ENCODE measurements at regions not wholly inside any gene's neighbourhood (a gene's known extent, or its start where the extent isn't known, plus 50 kb on each side); places are given as distances from the start of the nearest gene placed in this dataset.

DNA sequence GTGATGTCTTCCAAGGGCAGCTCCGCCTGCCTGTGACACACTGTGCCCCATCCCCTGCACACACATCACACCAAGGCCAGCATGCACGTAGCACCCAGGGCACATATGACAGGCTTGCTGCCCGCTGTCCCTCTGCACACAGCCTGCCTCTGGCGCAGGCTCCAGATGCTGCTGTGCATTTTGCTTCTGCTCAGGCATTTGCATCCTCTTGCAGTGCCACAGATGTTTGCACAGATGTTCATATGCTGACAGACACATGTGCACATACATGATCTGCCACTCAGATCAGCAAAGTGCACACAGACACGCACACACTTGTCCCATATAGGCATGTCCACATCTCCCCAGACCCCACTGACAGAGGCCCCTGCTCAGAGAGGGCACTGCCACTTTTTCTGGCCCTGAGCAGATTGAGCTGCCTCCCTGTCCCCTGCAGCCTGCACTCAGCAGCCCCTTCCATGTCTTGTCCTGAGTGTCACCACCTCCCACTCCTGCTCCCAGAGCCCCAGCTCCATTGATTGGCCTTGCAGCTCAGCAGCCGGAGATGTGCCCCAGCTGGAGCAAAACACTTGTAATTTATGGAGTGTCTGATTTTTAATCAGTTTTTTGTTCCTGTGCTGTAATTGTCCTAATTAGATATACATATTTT is 115.1 kb upstream of the RPL38 start:
- TF ChIP-seq, protein P1, sequence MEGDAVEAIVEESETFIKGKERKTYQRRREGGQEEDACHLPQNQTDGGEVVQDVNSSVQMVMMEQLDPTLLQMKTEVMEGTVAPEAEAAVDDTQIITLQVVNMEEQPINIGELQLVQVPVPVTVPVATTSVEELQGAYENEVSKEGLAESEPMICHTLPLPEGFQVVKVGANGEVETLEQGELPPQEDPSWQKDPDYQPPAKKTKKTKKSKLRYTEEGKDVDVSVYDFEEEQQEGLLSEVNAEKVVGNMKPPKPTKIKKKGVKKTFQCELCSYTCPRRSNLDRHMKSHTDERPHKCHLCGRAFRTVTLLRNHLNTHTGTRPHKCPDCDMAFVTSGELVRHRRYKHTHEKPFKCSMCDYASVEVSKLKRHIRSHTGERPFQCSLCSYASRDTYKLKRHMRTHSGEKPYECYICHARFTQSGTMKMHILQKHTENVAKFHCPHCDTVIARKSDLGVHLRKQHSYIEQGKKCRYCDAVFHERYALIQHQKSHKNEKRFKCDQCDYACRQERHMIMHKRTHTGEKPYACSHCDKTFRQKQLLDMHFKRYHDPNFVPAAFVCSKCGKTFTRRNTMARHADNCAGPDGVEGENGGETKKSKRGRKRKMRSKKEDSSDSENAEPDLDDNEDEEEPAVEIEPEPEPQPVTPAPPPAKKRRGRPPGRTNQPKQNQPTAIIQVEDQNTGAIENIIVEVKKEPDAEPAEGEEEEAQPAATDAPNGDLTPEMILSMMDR (conservative IDR thresholded peaks at IDR 0.05; ENCODE audit: low read depth, low read length) = no peak

DNA sequence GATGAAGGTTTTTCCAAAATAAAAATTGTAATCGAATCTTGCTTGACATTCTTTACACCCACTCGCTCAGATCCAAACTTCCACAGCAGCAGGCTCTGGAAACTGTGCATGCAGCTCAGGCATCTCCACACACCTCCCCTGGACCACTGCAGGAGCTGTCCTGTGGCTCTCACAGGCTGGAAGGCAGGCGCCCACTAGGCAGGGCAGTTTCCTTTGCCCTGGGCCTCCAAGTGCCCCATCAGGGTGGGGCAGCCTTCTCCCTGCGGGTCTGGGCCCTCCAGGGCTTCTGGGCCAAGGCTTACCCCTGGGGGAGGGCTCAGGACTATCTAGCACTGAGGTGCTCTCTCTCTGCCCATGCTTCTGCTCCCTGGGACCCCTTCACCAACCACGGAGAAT is 114.5 kb upstream of the RPL38 start:
- H3K4me3 ChIP-seq (ENCODE audit: low read depth, low read length) = no peak overlapping the region
- DNase-seq (ENCODE audit: low read depth) = no peak
- TF ChIP-seq, protein P1 (conservative IDR thresholded peaks at IDR 0.05; ENCODE audit: low read depth, low read length) = no peak

More for the DNA sequence above, 115.1 kb upstream of the RPL38 start:
- no peak for DNase-seq (ENCODE audit: low read depth)
- no peak overlapping the region for H3K4me3 ChIP-seq (ENCODE audit: low read depth, low read length)

DNA sequence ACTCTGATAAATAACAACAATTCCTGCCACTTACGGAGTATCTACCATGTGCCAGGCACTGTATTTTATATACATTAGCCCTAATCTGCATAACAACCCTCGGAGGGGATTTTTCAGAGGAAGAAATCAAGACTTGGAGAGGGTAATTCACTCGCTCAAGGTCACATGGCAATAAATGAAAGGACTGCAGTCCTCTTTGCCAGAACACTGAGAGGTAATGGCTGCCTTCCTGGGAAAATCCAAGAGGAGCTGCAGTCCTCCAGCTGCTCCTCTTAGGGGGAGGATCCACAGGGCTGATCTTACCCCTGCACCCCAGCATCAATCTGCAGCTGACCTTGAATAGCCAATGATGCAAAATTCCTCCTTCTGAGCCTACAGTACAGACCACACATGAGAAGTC is 114.1 kb upstream of the RPL38 start:
- TF ChIP-seq, protein P1 (conservative IDR thresholded peaks at IDR 0.05; ENCODE audit: low read depth, low read length) = no peak
- DNase-seq (ENCODE audit: low read depth) = no peak
- no peak overlapping the region for H3K4me3 ChIP-seq (ENCODE audit: low read depth, low read length)

DNA sequence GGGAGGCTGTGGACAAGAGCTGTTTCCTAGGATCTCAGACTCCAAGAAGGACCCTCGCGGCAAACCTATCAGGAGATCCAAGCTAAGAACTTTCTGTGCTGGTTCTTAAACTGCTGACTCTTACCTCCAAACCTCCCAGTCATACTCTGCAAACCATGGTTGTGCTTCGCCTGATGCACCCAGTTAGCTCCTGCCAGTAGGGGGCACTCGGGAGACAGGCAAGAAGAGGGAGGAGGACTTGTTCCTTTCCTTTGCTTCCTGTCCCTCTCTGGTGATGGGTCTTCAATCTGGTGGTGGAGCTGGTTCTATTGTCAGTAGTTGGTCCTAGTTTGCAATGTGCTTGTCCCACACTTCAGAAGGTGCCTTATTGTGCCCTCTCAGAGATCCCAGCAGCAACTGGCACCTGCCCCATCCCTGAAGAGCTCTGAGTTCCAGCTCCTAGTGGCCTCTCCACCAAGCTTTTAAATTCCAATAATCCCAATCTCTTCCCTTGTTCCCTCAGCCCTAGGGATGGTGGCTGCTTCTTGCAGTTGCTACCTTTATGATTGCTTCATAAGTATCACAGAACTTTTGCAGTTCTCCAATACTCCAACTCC is 113.5 kb upstream of the RPL38 start:
- TF ChIP-seq, protein P1 (conservative IDR thresholded peaks at IDR 0.05; ENCODE audit: low read depth, low read length) = peak; percentile 76
- peak; percentile 1 for DNase-seq (ENCODE audit: low read depth)
- H3K4me3 ChIP-seq (ENCODE audit: low read depth, low read length) = no peak overlapping the region

DNA sequence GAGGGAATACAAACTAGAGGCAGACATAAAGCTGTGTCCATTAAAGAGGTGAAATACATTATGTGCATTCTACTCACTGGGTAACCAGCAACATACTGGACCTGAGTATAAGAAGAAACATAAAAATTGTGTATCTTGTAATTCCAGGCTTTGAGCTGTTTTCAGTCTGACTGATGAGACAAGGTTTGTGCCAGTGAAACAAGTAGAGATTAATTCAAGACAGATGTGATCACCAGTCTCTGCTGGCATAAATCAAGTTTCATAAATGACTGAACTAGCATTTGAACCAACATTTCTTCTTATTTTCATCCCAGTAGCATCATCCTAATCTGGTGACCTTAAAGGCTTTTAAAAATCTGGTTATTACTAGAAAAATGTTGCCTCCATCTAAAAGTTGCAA is 108.8 kb upstream of the RPL38 start:
- TF ChIP-seq, protein P1 (conservative IDR thresholded peaks at IDR 0.05; ENCODE audit: low read depth, low read length) = no peak
- no peak overlapping the region for H3K4me3 ChIP-seq (ENCODE audit: low read depth, low read length)
- DNase-seq (ENCODE audit: low read depth) = no peak

DNA sequence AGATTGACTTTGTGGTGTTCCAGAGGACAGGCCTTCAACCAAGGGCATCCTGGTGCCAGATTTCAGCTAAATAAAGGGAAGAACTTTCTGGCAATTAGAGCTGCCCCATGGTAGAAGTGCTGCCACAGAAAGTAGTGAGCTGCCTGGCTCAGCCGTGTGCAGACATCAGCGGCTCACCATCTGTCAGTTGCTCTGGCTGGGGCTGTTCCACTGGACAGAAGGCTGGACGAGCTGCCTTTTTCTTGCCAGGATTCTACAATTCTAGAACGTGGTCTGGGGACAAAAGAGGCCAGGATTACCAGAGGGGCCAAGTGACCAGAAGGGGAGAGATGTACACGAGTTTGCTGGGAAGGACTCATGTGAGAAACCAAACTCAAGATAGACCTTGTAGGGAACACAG is 107.0 kb upstream of the RPL38 start:
- no peak for DNase-seq (ENCODE audit: low read depth)
- TF ChIP-seq, protein P1 (conservative IDR thresholded peaks at IDR 0.05; ENCODE audit: low read depth, low read length) = no peak
- no peak overlapping the region for H3K4me3 ChIP-seq (ENCODE audit: low read depth, low read length)
